K562 (cell line): ENCODE measurements at regions not wholly inside any gene's neighbourhood (a gene's known extent, or its start where the extent isn't known, plus 50 kb on each side); places are given as distances from the start of the nearest gene placed in this dataset.

Experiments
- ATAC-seq: fragments of 200-7000 bp; cut with Tn5 transposase; 3 replicates; pipeline ENCODE4 v1.9.1; 2020; ENCODE audit warnings: moderate library complexity
- BruUV-seq: library from RNA; stranded (reverse); fragments of 400-500 nt; replicated peaks from 2 replicates; lab custom pipeline; 2021; lab: Mats Ljungman, UMichigan
- CTCF ChIA-PET: fragments of 300-600 bp; formaldehyde crosslinking; extraction: SDS; loops from one replicate; lab custom pipeline; 2021; ENCODE audit warnings: low intra/inter-chr PET ratio; lab: Yijun Ruan, JAX
- POLR2A ChIA-PET: fragments of 300-600, 350-650 bp; sonication (Branson Sonifier 250); formaldehyde crosslinking; extraction: SDS; loops from one replicate; lab custom pipeline; 2021; ENCODE audit warnings: antibody characterized with exemption, inconsistent platforms; lab: Yijun Ruan, JAX
- DNase-seq, 4 experiments: peaks; one replicate each; pipeline versions ENCODE4 v3.0.0 to v3.0.0-alpha.2; 2011 to 2018; ENCODE audit warnings: low spot score in 3 of 4, mixed read lengths in 3 of 4; ENCODE audit errors: extremely low read depth in 1 of 4
- FAIRE-seq: peaks from 2 replicates; lab custom pipeline; 2011; peaks lifted over from hg19 to GRCh38; lab: Jason Lieb, UNC
- H2AFZ ChIP-seq: 2 replicates; pipeline ENCODE4 v1.6.0; 2011; ENCODE audit warnings: low read depth, low read length, control low read depth, inconsistent platforms
- H3K27ac ChIP-seq: fragments of 200-600 bp; 3 replicates; pipeline ENCODE4 v1.8.0; 2011; ENCODE audit warnings: low read depth, mild to moderate bottlenecking, control low read depth, inconsistent platforms, low read length, moderate library complexity, mixed read lengths; ENCODE audit errors: extremely low read depth
- H3K27me3 ChIP-seq, 2 experiments: fragments of 300-600 bp in 1 of 2; 2 replicates in 1 of 2; 3 replicates in 1 of 2; pipeline versions ENCODE4 v1.6.0 to v1.8.0; 2011; ENCODE audit warnings: inconsistent platforms in 2 of 2, low read length in 2 of 2, mild to moderate bottlenecking in 1 of 2, mixed read lengths in 1 of 2, moderate library complexity in 1 of 2; ENCODE audit not compliant: control insufficient read depth in 2 of 2, insufficient read depth in 2 of 2
- H3K36me3 ChIP-seq: fragments of 300-600 bp; 3 replicates; pipeline ENCODE4 v1.8.0; 2011; ENCODE audit warnings: mild to moderate bottlenecking, low read length, inconsistent platforms; ENCODE audit not compliant: control insufficient read depth, insufficient read depth
- H3K4me1 ChIP-seq, 2 experiments: fragments of 200-600 bp in 1 of 2; replicated peaks in 1 of 2; 2 replicates in 1 of 2; 3 replicates in 1 of 2; pipeline versions ENCODE4 v1.5.1 to v1.8.0; 2011; ENCODE audit warnings: inconsistent platforms in 2 of 2, low read length in 2 of 2, mild to moderate bottlenecking in 1 of 2, mixed read lengths in 1 of 2, moderate library complexity in 1 of 2; ENCODE audit not compliant: control insufficient read depth in 2 of 2, insufficient read depth in 2 of 2
- H3K4me2 ChIP-seq: 2 replicates; pipeline ENCODE4 v1.6.1; 2011; ENCODE audit warnings: low read length, control low read depth, inconsistent platforms, mixed read lengths; ENCODE audit not compliant: insufficient read depth
- H3K4me3 ChIP-seq: fragments of 200-600 bp; sonication (generic), shearing (Covaris generic); 2 replicates; pipeline ENCODE4 v1.5.1; 2016; ENCODE audit warnings: control low read depth, inconsistent platforms
- H3K79me2 ChIP-seq: fragments of 200-600 bp; 3 replicates; pipeline ENCODE4 v1.8.0; 2011; ENCODE audit warnings: low read length, inconsistent platforms; ENCODE audit not compliant: control insufficient read depth, insufficient read depth
- H3K9ac ChIP-seq, 2 experiments: 2 replicates each; pipeline versions ENCODE4 v1.6.0 to v1.6.1; 2011; ENCODE audit warnings: low read depth in 2 of 2, low read length in 2 of 2, control low read depth in 1 of 2, inconsistent platforms in 1 of 2, mild to moderate bottlenecking in 1 of 2, mixed read lengths in 1 of 2; ENCODE audit not compliant: insufficient read depth in 1 of 2
- H3K9me1 ChIP-seq: one replicate; pipeline ENCODE4 v1.6.0; 2011; ENCODE audit warnings: inconsistent platforms, mild to moderate bottlenecking, low read length, moderate library complexity; ENCODE audit not compliant: control insufficient read depth, insufficient read depth
- H3K9me3 ChIP-seq: replicated peaks from 2 replicates; pipeline ENCODE4 v1.5.1; 2011; ENCODE audit warnings: low read depth, low read length, inconsistent platforms; ENCODE audit not compliant: control insufficient read depth, insufficient read depth
- H4K20me1 ChIP-seq: replicated peaks from 2 replicates; pipeline ENCODE4 v1.6.1; 2011; ENCODE audit warnings: low read length, inconsistent platforms, mixed read lengths; ENCODE audit not compliant: control insufficient read depth, insufficient read depth
- AFF1 ChIP-seq, 2 experiments: fragments of 450-650 bp; IDR thresholded peaks; 2 replicates each; pipeline ENCODE4 v1.6.1; 2018; ENCODE audit warnings: mild to moderate bottlenecking in 2 of 2, low read depth in 1 of 2; ENCODE audit not compliant: partially characterized antibody in 2 of 2
- PPARD ChIP-seq: fragments of 250-450 bp; sonication (Bioruptor Pico); IDR thresholded peaks from 2 replicates; pipeline ENCODE4 v1.8.0; 2022; ENCODE audit warnings: inconsistent platforms, mild to moderate bottlenecking, moderate library complexity
- WGBS: fragments of 100-300 bp; shearing (Covaris generic); methylation state at CpG from one replicate; pipeline ENCODE4 v1.1.6; 2016; ENCODE audit warnings: low coverage, mixed read lengths; ENCODE audit not compliant: insufficient coverage; ENCODE audit errors: missing lambda C conversion rate; 5-methylcytosine and 5-hydroxymethylcytosine counted together
- in situ Hi-C: fragments of 300-500 bp; cut with MboI; formaldehyde crosslinking; loops from 4 replicates; pipeline ENCODE4 v1.15.0; 2018; ENCODE audit warnings: inconsistent platforms, mixed read lengths
- intact Hi-C: fragments of 100-400 bp; cut with micrococcal nuclease; formaldehyde crosslinking; loops from 2 replicates; pipeline ENCODE4 v1.14.2; 2022

- H3K9me1 ChIP-seq, result no peaks in the 10 kb centered on the region
- H3K9me3 ChIP-seq, result no peaks in the 10 kb centered on the region
- 0% methylated on average over 3 of the region's 3 CpGs for WGBS
- ATAC-seq (no peak), FAIRE-seq (peak; percentile 51), DNase-seq (no peak)
- no TSS peak for BruUV-seq
- H3K27me3 ChIP-seq, result no peaks in the 10 kb centered on the region
- intact Hi-C loops (no loop called here), in situ Hi-C loops (no loop called here)
- no peak overlapping the region for H3K9ac ChIP-seq
- no peaks in the 10 kb centered on the region for H3K4me1 ChIP-seq
- POLR2A ChIA-PET, result interaction anchor here (0.6 to 1.1 kb wide), 2 partner anchors 292 to 1247 kb away, joined by 3 to 5 read pairs; no protein-coding TSS in a partner anchor
- H3K27ac ChIP-seq, result no peak overlapping the region
- no peaks in the 10 kb centered on the region for H3K79me2 ChIP-seq
- no peak overlapping the region for H3K4me3 ChIP-seq
- CTCF ChIA-PET, result no interaction called here
- H2AFZ ChIP-seq, result no peak overlapping the region
- H3K4me2 ChIP-seq, result no peak overlapping the region
- TF ChIP-seq AFF1 (IDR thresholded peaks at IDR 0.05; ENCODE audit: low read depth in 1 of 2, partially characterized antibody in 2 of 2), result peak in 1 of 2 experiments; percentile 98
- TF ChIP-seq PPARD (CRISPR knock-in tag), result no peak
- TF ChIP-seq, all 486 proteins: peak for 1
- H4K20me1 ChIP-seq, result no peaks in the 10 kb centered on the region
- H3K36me3 ChIP-seq, result no peaks in the 10 kb centered on the region
Measured at GRCh38 chr10:61298194-61298593, 155.0 kb downstream of the TMEM26 start.
